ENCODE measurements at regions not wholly inside any gene's neighbourhood (a gene's known extent, or its start where the extent isn't known, plus 50 kb on each side); places are given as distances from the start of the nearest gene placed in this dataset.

DNA sequence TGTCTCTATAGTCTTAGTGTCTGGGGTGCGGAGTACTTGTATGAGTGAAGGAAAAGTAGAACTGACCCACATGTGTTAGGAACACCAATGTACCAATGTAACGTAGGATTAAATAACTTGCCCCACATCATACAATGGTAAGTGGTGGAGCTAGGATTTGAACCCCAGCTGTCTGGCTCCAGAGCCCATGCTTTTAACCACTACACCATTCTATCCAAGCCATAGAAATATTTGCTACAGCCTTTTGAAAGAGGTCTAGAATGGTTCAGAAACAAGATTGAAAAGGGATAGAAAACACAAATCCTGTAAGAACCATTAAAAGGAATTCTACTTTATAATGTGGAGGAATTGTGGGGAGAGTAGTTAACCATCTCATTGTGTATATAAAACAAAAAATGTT lies 169.9 kb upstream of the ATP6AP2 start:
- TF ChIP-seq, protein P1, sequence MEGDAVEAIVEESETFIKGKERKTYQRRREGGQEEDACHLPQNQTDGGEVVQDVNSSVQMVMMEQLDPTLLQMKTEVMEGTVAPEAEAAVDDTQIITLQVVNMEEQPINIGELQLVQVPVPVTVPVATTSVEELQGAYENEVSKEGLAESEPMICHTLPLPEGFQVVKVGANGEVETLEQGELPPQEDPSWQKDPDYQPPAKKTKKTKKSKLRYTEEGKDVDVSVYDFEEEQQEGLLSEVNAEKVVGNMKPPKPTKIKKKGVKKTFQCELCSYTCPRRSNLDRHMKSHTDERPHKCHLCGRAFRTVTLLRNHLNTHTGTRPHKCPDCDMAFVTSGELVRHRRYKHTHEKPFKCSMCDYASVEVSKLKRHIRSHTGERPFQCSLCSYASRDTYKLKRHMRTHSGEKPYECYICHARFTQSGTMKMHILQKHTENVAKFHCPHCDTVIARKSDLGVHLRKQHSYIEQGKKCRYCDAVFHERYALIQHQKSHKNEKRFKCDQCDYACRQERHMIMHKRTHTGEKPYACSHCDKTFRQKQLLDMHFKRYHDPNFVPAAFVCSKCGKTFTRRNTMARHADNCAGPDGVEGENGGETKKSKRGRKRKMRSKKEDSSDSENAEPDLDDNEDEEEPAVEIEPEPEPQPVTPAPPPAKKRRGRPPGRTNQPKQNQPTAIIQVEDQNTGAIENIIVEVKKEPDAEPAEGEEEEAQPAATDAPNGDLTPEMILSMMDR (IDR thresholded peaks at IDR 0.05) = no peak
- no peak for TF ChIP-seq POLR2A (IDR thresholded peaks at IDR 0.05)
